AG10803 (cell line): ENCODE measurements at regions not wholly inside any gene's neighbourhood (a gene's known extent, or its start where the extent isn't known, plus 50 kb on each side); places are given as distances from the start of the nearest gene placed in this dataset.
A peak's percentile ranks its signal among the peaks of the same experiment; 100 is the strongest.

Experiments used
- DNase-seq: peaks from one replicate; pipeline ENCODE4 v3.0.0; 2010; ENCODE audit warnings: low read depth
- H3K4me3 ChIP-seq: 2 replicates; pipeline ENCODE4 v1.5.1; 2011; ENCODE audit warnings: mild to moderate bottlenecking, low read length, control low read depth
- CTCF ChIP-seq: conservative IDR thresholded peaks from 2 replicates; pipeline ENCODE4 v1.5.1; 2011; ENCODE audit warnings: mild to moderate bottlenecking, low read length, control low read depth, inconsistent platforms

DNA sequence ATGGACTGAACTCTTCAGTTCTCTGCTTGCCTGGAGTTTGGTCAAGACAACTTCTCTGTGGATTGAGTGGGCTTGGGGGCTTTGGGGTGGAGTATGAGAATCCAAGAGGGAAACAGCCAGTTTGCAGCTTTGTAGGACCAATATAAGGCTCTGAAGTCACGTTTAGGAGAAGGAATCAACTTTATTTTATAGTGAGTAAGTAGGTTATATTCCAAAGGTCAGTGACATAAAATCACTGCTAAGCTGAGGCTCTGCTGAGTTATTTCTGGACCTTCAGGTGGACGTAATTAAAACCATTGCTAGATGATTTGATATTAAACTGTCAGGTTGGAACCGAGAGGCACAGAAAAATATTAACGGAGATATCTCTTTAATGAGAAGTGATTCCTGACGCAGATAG, 514.4 kb downstream of the DMAC1 start:
- DNase-seq: no peak
- TF ChIP-seq CTCF: no peak
- no peak overlapping the region for H3K4me3 ChIP-seq

GRCh38 chr9:7284517-7284916, 515.1 kb downstream of the DMAC1 start:
- DNase-seq: no peak
- no peak overlapping the region for H3K4me3 ChIP-seq
- TF ChIP-seq CTCF: no peak

GRCh38 chr9:7284117-7284516, 515.5 kb downstream of the DMAC1 start:
- no peak for DNase-seq
- H3K4me3 ChIP-seq: no peak overlapping the region
- TF ChIP-seq CTCF: no peak

- DNase-seq: peak; percentile 16
- peak; percentile 48 for TF ChIP-seq CTCF
- no peak overlapping the region for H3K4me3 ChIP-seq
Measured at GRCh38 chr9:7273575-7273974, 515.8 kb downstream of the KDM4C start.

GRCh38 chr9:7266911-7267595, 509.3 kb downstream of the KDM4C start:
- H3K4me3 ChIP-seq: no peak overlapping the region
- TF ChIP-seq CTCF: no peak
- DNase-seq: no peak

DNA sequence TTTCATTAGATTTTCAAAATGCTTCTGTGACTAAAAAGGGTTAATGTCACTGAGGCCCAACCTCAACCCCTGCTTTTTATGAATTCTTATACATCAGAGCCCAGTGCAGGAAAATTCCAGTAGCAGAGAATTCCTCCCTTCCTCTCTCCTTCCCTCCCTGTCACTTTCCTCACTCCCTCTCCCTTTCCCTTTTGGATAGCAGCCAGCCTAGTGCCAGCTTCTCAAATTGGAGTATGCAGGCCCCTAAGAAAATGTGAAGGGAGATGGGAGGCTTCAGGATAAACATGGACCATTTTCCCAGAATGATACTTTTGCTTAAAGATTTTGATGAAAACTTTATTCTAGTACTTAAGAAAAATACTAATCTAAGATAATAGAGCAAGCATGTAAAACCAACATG, 507.4 kb downstream of the KDM4C start:
- no peak overlapping the region for H3K4me3 ChIP-seq
- no peak for DNase-seq
- TF ChIP-seq CTCF: no peak

DNA sequence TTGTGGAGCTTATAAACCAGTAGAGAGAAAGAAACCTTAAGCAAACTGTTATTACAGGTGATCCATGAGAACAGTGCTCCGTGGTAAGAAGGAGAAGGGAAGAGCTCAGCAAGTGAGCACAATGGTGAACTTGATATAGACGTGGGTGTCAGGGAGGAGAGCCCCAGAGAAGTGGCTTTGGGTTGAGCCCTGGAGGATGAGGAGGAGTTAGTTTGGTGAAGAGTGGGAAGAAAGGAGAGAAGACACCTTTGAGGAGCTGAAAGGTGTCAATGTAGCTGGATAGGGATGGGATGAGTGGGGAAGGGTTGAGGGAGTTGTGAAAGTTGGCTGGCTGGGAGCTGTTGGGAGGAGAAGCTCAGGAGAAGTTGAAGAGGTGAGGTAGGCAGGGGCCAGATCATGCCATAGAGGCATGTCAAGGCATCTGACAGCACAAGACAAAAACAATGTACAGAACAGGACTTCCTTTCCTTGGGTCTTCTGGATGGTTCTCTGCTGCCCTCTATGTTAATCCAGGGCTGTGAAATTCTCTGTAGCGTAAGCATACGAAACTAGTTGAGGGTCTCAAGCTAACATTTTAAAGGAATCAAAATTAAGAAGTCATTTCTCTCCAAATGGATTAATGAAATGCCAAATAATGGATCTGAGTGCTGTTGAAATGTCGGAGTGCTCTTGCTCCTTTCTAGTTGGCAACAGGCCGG, 501.9 kb downstream of the KDM4C start:
- DNase-seq: no peak
- no peak overlapping the region for H3K4me3 ChIP-seq
- peak; percentile 21; the same call in 1 of the 2 replicates for TF ChIP-seq CTCF
